Upper lobe of left lung (tissue), 6 donors: ENCODE measurements at regions not wholly inside any gene's neighbourhood (a gene's known extent, or its start where the extent isn't known, plus 50 kb on each side); places are given as distances from the start of the nearest gene placed in this dataset.
"Not testable (repeated sequence)": the region's sequence is repeated elsewhere in the genome, so short reads cannot be mapped to it uniquely, and the experiment has no call there.

Experiments
- ATAC-seq, 2 donors: fragments of 200-7000 bp; cut with Tn5 transposase; one replicate each; pipeline ENCODE4 v1.9.1; 2022; ENCODE audit warnings: mild to moderate bottlenecking in 2 of 2, moderate library complexity in 2 of 2; ENCODE audit not compliant: low FRiP score in 2 of 2
- DNase-seq, 2 donors: peaks; one replicate each; pipeline ENCODE4 v3.0.0-alpha.2; 2019 to 2020
- H3K27ac ChIP-seq, 4 donors: fragments of 200-600 bp; sonication (generic); one replicate each; pipeline ENCODE4 v1.5.1; 2016 to 2019
- H3K27me3 ChIP-seq, 4 donors: fragments of 200-600 bp; sonication (generic); one replicate each; pipeline ENCODE4 v1.5.1; 2017 to 2019
- H3K36me3 ChIP-seq, 4 donors: fragments of 200-600 bp; sonication (generic); one replicate each; pipeline ENCODE4 v1.5.1; 2016 to 2019
- H3K4me1 ChIP-seq, 4 donors: fragments of 200-600 bp; sonication (generic); one replicate each; pipeline ENCODE4 v1.5.1; 2018 to 2019
- H3K4me3 ChIP-seq, 4 donors: fragments of 200-600 bp; sonication (generic); one replicate each; pipeline ENCODE4 v1.5.1; 2017 to 2019; ENCODE audit warnings: mild to moderate bottlenecking in 2 of 4, moderate library complexity in 1 of 4
- H3K9me3 ChIP-seq, 4 donors: fragments of 200-600 bp; sonication (generic); one replicate each; pipeline ENCODE4 v1.5.1; 2018 to 2019
- CTCF ChIP-seq, 6 experiments: fragments of 450-650 bp in 4 of 6; fragments of 200-600 bp in 2 of 6; sonication (generic) in 2 of 6; IDR thresholded peaks; one replicate each; pipeline ENCODE4 v1.5.1; 2016 to 2019; ENCODE audit warnings: antibody characterized with exemption in 6 of 6
- EP300 ChIP-seq, 4 donors: sonication (generic); formaldehyde crosslinking; IDR thresholded peaks; one replicate each; pipeline ENCODE4 v1.5.1; 2017; ENCODE audit warnings: antibody characterized with exemption in 4 of 4, control low read depth in 2 of 4
- POLR2A ChIP-seq, 4 donors: fragments of 450-650 bp; IDR thresholded peaks; one replicate each; pipeline ENCODE4 v1.5.1; 2016 to 2017; ENCODE audit warnings: antibody characterized with exemption in 4 of 4, mild to moderate bottlenecking in 2 of 4
- POLR2AphosphoS5 ChIP-seq, 2 donors: sonication (generic); formaldehyde crosslinking; IDR thresholded peaks; one replicate each; pipeline ENCODE4 v1.5.1; 2017; ENCODE audit warnings: antibody characterized with exemption in 2 of 2
- WGBS, 2 donors: methylation state at CpG; one replicate each; pipeline ENCODE4 v1.1.5; 2017 to 2018; 5-methylcytosine and 5-hydroxymethylcytosine counted together
- donor health status: DM: no; HTN: no; CAD: no; lungs with moderate emphysema.
- donor health status: DM: no; HTN: yes; CAD: no; lungs with severe emphysema.

- TF ChIP-seq CTCF (IDR thresholded peaks at IDR 0.05) (no peak), POLR2AphosphoS5 (IDR thresholded peaks at IDR 0.05) (no peak), POLR2A (IDR thresholded peaks at IDR 0.05) (no peak), EP300 (IDR thresholded peaks at IDR 0.05) (no peak)
- no peaks in the 10 kb centered on the region for H3K4me1 ChIP-seq
Measured at GRCh38 chr12:13405961-13406703, 209.6 kb downstream of the EMP1 start.

GRCh38 chr12:13404631-13405473, 208.3 kb downstream of the EMP1 start:
- 58 to 66% methylated on average over 13 of the region's 13 CpGs for WGBS, 2 donors
- ATAC-seq (peak in 1 of 2 donors; percentile 12), DNase-seq (no peak)
- Histone ChIP-seq H3K27ac (no peak overlapping the region), H3K4me3 (no peak overlapping the region), H3K9me3 (peaks cover 0 to under 1% (median 0%) of the 10 kb centered on the region in 4 donors), H3K27me3 (no peaks in the 10 kb centered on the region), H3K4me1 (no peaks in the 10 kb centered on the region), H3K36me3 (no peaks in the 10 kb centered on the region)
- no peak for TF ChIP-seq EP300 (IDR thresholded peaks at IDR 0.05)
- no peak for TF ChIP-seq CTCF (IDR thresholded peaks at IDR 0.05)
- no peak for TF ChIP-seq POLR2A (IDR thresholded peaks at IDR 0.05)
- TF ChIP-seq POLR2AphosphoS5 (IDR thresholded peaks at IDR 0.05), result no peak

More at GRCh38 chr12:13405961-13406703, 209.6 kb downstream of the EMP1 start:
- H3K27me3 ChIP-seq, result no peaks in the 10 kb centered on the region
- 92 to 95% methylated on average over 5 of the region's 5 CpGs for WGBS, 2 donors
- H3K36me3 ChIP-seq, result no peaks in the 10 kb centered on the region
- no peak overlapping the region for H3K4me3 ChIP-seq
- no peak for DNase-seq
- peaks cover 0 to 13% (median 7%) of the 10 kb centered on the region in 4 donors for H3K9me3 ChIP-seq
- H3K27ac ChIP-seq, result no peak overlapping the region
- ATAC-seq, result no peak

- Histone ChIP-seq H3K36me3 (no peaks in the 10 kb centered on the region), H3K27me3 (no peaks in the 10 kb centered on the region), H3K4me1 (no peaks in the 10 kb centered on the region), H3K9me3 (no peaks in the 10 kb centered on the region), H3K4me3 (no peak overlapping the region), H3K27ac (no peak overlapping the region)
- WGBS, 2 donors, result 53 to 59% methylated on average over 4 to 6 of the region's 6 CpGs
- DNase-seq, result no peak
- no peak for ATAC-seq
- TF ChIP-seq POLR2A (IDR thresholded peaks at IDR 0.05) (no peak), EP300 (IDR thresholded peaks at IDR 0.05) (no peak), CTCF (IDR thresholded peaks at IDR 0.05) (no peak), POLR2AphosphoS5 (IDR thresholded peaks at IDR 0.05) (no peak)
Measured at GRCh38 chr12:13404111-13404628, 207.6 kb downstream of the EMP1 start.

GRCh38 chr12:13391375-13391774, 194.8 kb downstream of the EMP1 start:
- not testable (repeated sequence) for H3K4me1 ChIP-seq, H3K9me3 ChIP-seq, ATAC-seq, H3K27ac ChIP-seq, H3K4me3 ChIP-seq, H3K27me3 ChIP-seq, DNase-seq, H3K36me3 ChIP-seq
- 85 to 87% methylated on average over 2 of the region's 2 CpGs for WGBS, 2 donors

GRCh38 chr12:13390918-13391317, 194.4 kb downstream of the EMP1 start:
- Histone ChIP-seq H3K36me3 (no peaks in the 10 kb centered on the region), H3K27me3 (no peaks in the 10 kb centered on the region), H3K9me3 (no peaks in the 10 kb centered on the region), H3K4me1 (peaks cover 0 to 6% (median 2%) of the 10 kb centered on the region in 4 donors), H3K4me3 (no peak overlapping the region), H3K27ac (no peak overlapping the region)
- no peak for TF ChIP-seq CTCF (IDR thresholded peaks at IDR 0.05)
- no peak for TF ChIP-seq POLR2AphosphoS5 (IDR thresholded peaks at IDR 0.05)
- TF ChIP-seq EP300 (IDR thresholded peaks at IDR 0.05), result no peak
- no peak for TF ChIP-seq POLR2A (IDR thresholded peaks at IDR 0.05)
- WGBS, 2 donors, result 80 to 87% methylated on average over 7 of the region's 7 CpGs
- ATAC-seq (no peak), DNase-seq (peak in 1 of 2 donors; percentile 16)
